DND-41 (cell line): ENCODE measurements at regions not wholly inside any gene's neighbourhood (a gene's known extent, or its start where the extent isn't known, plus 50 kb on each side); places are given as distances from the start of the nearest gene placed in this dataset.

Source experiments
- ATAC-seq: fragments of 200-7000 bp; cut with Tn5 transposase; 3 replicates; pipeline ENCODE4 v1.9.1; 2021; ENCODE audit warnings: low read depth; ENCODE audit not compliant: insufficient read depth
- DNase-seq: peaks from one replicate; pipeline ENCODE4 v3.0.0-alpha.2; 2020
- H2AFZ ChIP-seq: 2 replicates; pipeline ENCODE4 v1.6.0; 2012; ENCODE audit warnings: low read depth, low read length
- H3K27ac ChIP-seq: 2 replicates; pipeline ENCODE4 v1.5.1; 2012; ENCODE audit warnings: low read length, inconsistent platforms
- H3K27me3 ChIP-seq: fragments of 200-600 bp; sonication (generic); 2 replicates; pipeline ENCODE4 v1.6.0; 2012; ENCODE audit warnings: low read length, mild to moderate bottlenecking, inconsistent platforms; ENCODE audit not compliant: insufficient read depth, poor library complexity
- H3K36me3 ChIP-seq: 2 replicates; pipeline ENCODE4 v1.5.1; 2012; ENCODE audit warnings: low read length, inconsistent platforms; ENCODE audit not compliant: insufficient read depth
- H3K4me1 ChIP-seq: 2 replicates; pipeline ENCODE4 v1.5.1; 2012; ENCODE audit warnings: mild to moderate bottlenecking, low read length; ENCODE audit not compliant: insufficient read depth
- H3K4me2 ChIP-seq: 2 replicates; pipeline ENCODE4 v1.6.0; 2012; ENCODE audit warnings: mild to moderate bottlenecking, moderate library complexity, low read length, inconsistent platforms; ENCODE audit not compliant: insufficient read depth
- H3K4me3 ChIP-seq, 2 experiments: fragments of 200-600 bp in 1 of 2; shearing (Covaris generic) in 1 of 2; 2 replicates each; pipeline ENCODE4 v1.5.1; 2012 to 2016; ENCODE audit warnings: inconsistent platforms in 2 of 2, low read length in 2 of 2, mild to moderate bottlenecking in 2 of 2, low read depth in 1 of 2, moderate library complexity in 1 of 2
- H3K79me2 ChIP-seq: 2 replicates; pipeline ENCODE4 v1.6.0; 2012; ENCODE audit warnings: low read length, inconsistent platforms; ENCODE audit not compliant: insufficient read depth
- H3K9ac ChIP-seq: 2 replicates; pipeline ENCODE4 v1.6.0; 2012; ENCODE audit warnings: low read depth, mild to moderate bottlenecking, inconsistent platforms, low read length, moderate library complexity
- H3K9me3 ChIP-seq: 2 replicates; pipeline ENCODE4 v1.5.1; 2012; ENCODE audit warnings: low read length, moderate library complexity, mild to moderate bottlenecking, inconsistent platforms; ENCODE audit not compliant: insufficient read depth, severe bottlenecking
- H4K20me1 ChIP-seq: 2 replicates; pipeline ENCODE4 v1.6.0; 2012; ENCODE audit warnings: low read length; ENCODE audit not compliant: insufficient read depth
- CTCF ChIP-seq: IDR thresholded peaks from 2 replicates; pipeline ENCODE4 v1.5.1; 2012; ENCODE audit warnings: borderline replicate concordance, low read length, moderate library complexity, mild to moderate bottlenecking; ENCODE audit not compliant: poor library complexity, severe bottlenecking; ENCODE audit errors: extremely low read depth
- EZH2 ChIP-seq: IDR thresholded peaks from 3 replicates; pipeline ENCODE4 v1.6.1; 2012; ENCODE audit warnings: borderline replicate concordance, low read depth, mild to moderate bottlenecking, moderate library complexity, low read length, inconsistent platforms; ENCODE audit not compliant: severe bottlenecking

DNA sequence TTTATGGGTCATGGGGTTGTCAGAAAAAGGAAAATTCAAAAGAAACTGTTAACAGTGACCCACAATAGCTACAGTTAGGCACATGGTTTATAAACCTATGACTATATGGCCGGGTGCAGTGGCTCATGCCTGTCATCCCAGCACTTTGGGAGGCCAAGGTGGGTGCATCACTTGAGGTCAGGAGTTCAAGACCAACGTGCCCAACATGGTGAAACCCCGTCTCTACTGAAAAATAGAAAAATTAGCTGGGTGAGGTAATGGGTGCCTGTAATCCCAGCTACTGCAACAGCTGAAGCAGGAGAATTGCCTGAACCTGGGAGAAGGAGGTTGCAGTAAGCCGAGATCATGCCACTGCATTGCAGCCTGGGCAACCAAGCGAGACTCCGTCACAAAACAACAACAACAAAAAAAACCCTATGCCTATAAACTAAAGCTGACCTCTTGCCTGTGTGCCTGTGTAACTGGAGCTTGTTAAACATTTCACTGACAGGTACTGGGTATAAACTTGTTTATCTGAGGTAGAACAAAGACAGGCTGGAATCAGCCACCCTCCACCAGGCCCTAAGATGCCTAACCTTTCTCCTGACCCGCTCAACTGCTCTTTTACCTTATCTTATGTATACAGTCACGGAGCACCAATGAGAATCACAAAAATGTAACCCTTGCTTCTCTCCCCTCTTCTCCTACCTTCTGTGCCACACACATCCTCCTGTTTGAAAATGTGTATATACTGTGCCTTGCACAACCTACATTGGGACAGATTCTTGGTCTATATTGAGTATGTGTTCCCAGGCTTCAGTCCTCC is 62.9 kb upstream of the ATF7IP2 start:
- Histone ChIP-seq H3K27ac (no peak overlapping the region), H3K9me3 (no peaks in the 10 kb centered on the region), H3K36me3 (no peaks in the 10 kb centered on the region), H3K4me3 (no peak overlapping the region), H3K79me2 (no peaks in the 10 kb centered on the region), H3K4me1 (peaks cover 6% of the 10 kb centered on the region; the same call in 1 of the 2 replicates), H2AFZ (no peak overlapping the region), H3K9ac (no peak overlapping the region), H4K20me1 (no peaks in the 10 kb centered on the region), H3K4me2 (no peak overlapping the region), H3K27me3 (no peaks in the 10 kb centered on the region)
- DNase-seq (no peak), ATAC-seq (no peak)
- TF ChIP-seq EZH2 (no peak), CTCF (no peak)

DNA sequence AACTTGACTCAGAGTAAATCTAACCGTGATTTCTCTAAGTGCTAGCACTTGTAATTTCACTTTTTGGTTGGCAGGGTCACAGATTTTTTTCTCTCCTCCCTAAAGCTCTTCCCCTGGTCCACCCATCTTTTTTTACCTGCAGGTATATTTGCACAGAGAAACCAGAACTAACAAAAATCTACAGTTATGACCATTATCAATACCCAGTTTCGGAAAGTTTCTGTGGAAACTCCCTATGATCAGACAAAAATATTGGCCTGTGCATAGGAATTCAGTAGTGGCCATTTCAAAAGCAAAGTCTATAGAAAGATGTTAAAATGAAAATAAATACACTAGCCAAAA is 62.4 kb upstream of the ATF7IP2 start:
- H3K9me3 ChIP-seq = peaks cover 3% of the 10 kb centered on the region
- no peak overlapping the region for H3K27ac ChIP-seq
- no peaks in the 10 kb centered on the region for H3K36me3 ChIP-seq
- H3K4me2 ChIP-seq = no peak overlapping the region
- H4K20me1 ChIP-seq = no peaks in the 10 kb centered on the region
- H3K9ac ChIP-seq = no peak overlapping the region
- ATAC-seq (no peak), DNase-seq (no peak)
- no peak overlapping the region for H3K4me3 ChIP-seq
- H3K79me2 ChIP-seq = no peaks in the 10 kb centered on the region
- peaks cover 9% of the 10 kb centered on the region for H3K4me1 ChIP-seq
- H3K27me3 ChIP-seq = no peaks in the 10 kb centered on the region
- TF ChIP-seq EZH2 = no peak
- no peak for TF ChIP-seq CTCF
- no peak overlapping the region for H2AFZ ChIP-seq

GRCh38 chr16:10324210-10324609 is 61.7 kb upstream of the ATF7IP2 start:
- Histone ChIP-seq H2AFZ (no peak overlapping the region), H3K4me1 (peaks cover 11% of the 10 kb centered on the region), H3K36me3 (no peaks in the 10 kb centered on the region), H3K79me2 (no peaks in the 10 kb centered on the region), H3K27me3 (no peaks in the 10 kb centered on the region), H3K9me3 (peaks cover 4% of the 10 kb centered on the region), H3K9ac (no peak overlapping the region), H4K20me1 (no peaks in the 10 kb centered on the region), H3K4me3 (no peak overlapping the region), H3K27ac (no peak overlapping the region), H3K4me2 (no peak overlapping the region)
- TF ChIP-seq EZH2 (no peak), CTCF (no peak)
- ATAC-seq (no peak), DNase-seq (no peak)
